Limb (tissue), 2 donors: ENCODE measurements at regions not wholly inside any gene's neighbourhood (a gene's known extent, or its start where the extent isn't known, plus 50 kb on each side); places are given as distances from the start of the nearest gene placed in this dataset.

Experiments
- DNase-seq, 2 donors: peaks; one replicate each; pipeline ENCODE4 v3.0.0-alpha.2; 2016; ENCODE audit errors: extremely low spot score in 2 of 2

GRCh38 chr2:205902041-205902899 is 183.7 kb downstream of the INO80D start:
- no peak for DNase-seq

- DNase-seq, result no peak
These were observed 184.5 kb downstream of the INO80D start for GRCh38 chr2:205901491-205901890.

GRCh38 chr2:205898744-205899143 is 187.2 kb downstream of the INO80D start:
- DNase-seq, result no peak

GRCh38 chr2:205895981-205896655 is 189.9 kb downstream of the INO80D start:
- no peak for DNase-seq

DNA sequence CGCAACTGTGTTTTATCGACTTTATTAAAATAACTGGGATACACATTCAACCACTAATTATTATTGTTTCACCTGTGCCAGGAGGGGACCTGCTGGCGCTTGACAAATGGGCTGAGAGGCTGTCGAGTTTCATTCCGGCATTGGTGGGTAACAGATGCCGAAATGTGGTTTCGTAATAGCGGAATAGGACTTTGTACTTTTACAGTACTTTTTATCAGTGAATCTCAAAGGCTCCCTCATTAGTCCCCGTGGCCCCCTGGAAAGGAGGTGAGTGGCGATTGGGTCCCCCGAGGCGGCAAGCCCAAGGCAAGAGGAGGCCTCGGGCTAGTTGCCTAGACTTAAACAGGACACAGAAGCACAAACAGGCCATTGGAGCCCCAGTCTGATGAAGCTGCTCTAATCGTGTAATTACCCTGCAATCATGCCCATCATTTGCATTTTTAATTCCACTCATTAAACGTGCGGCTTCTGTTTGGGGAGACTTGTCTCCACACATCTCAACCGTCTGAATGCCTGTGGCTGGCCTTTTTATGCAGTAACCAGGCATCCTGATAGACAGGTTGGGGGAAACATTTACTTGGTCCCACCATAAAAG is 193.2 kb downstream of the INO80D start:
- no peak for DNase-seq

DNA sequence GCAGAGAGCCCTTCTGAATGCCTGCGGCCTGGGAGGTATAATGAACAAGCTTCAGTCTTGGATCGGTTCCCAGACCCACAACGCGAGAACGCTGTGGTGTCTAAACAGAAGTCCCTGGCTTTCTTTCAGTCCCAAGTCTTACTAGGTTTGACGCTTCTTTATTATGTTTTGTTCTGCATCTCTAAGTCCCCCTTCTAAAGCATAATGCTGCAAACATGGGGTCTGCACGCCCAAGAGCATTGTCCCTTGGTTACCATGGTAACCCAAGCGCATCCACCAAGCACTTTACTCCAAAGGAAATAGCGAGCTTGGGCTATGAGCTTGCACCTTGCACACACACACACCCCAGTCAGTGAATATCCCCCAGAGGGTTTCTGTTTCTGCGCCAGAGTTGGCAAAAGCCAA is 193.7 kb downstream of the INO80D start:
- peak in 1 of 2 donors; percentile 54 for DNase-seq

- DNase-seq, result no peak
These were observed 196.9 kb downstream of the INO80D start for GRCh38 chr2:205889114-205889513.

DNA sequence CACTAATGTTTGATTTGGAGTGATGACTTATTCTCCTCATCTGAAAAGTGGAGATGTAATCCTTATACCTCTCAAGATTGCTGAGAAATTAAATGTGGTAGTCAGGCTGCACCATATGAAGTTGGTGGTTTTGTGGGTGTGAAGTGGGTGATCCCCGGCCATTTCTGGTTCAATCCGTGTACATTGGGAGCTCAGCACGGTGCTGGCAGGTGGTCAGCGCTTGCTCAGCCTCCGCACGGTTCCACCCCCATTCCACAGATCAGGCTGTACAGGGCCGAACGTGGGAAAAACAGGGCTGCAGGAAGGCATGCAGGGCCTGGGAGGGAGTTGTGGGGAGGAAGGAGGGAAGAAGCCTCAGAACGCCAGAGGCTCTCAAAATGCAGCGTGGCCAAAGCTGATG is 198.3 kb downstream of the INO80D start:
- DNase-seq, result no peak

GRCh38 chr2:205885492-205886099 is 200.4 kb downstream of the INO80D start:
- DNase-seq, result peak; percentile 59 to 82

- no peak for DNase-seq
These were observed 201.7 kb downstream of the NRP2 start for GRCh38 chr2:205883965-205884364.

DNA sequence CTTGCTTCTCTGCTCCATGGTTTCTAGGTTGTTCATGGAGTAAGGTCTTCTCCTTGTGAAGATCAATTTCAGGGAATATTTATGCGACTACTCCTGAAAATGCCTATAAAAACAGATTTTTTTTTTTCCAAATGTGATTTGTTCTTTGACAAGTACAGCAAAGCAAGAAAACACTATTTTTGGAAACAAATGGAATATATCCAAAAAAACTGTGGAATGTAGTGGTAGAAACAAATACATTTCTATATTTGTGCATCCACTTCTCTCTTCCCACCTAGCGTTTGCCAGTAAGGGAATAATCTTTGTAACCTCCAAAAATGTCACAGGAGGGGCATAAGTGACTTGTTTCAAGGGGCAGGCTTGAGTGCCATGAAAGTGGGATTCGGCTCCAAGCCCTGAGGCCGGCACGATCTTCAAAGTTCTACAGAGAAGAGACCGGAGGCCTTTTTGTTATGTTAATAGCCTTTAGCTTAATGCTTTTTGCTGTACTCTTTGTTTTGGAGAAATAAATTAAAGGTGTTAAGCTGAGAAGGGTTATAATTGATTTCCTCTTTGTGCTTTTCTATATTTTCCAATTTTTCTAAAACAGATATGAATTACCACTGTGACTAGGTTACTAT is 200.6 kb downstream of the NRP2 start:
- no peak for DNase-seq

GRCh38 chr2:205880048-205880447 is 197.7 kb downstream of the NRP2 start:
- DNase-seq, result no peak

DNA sequence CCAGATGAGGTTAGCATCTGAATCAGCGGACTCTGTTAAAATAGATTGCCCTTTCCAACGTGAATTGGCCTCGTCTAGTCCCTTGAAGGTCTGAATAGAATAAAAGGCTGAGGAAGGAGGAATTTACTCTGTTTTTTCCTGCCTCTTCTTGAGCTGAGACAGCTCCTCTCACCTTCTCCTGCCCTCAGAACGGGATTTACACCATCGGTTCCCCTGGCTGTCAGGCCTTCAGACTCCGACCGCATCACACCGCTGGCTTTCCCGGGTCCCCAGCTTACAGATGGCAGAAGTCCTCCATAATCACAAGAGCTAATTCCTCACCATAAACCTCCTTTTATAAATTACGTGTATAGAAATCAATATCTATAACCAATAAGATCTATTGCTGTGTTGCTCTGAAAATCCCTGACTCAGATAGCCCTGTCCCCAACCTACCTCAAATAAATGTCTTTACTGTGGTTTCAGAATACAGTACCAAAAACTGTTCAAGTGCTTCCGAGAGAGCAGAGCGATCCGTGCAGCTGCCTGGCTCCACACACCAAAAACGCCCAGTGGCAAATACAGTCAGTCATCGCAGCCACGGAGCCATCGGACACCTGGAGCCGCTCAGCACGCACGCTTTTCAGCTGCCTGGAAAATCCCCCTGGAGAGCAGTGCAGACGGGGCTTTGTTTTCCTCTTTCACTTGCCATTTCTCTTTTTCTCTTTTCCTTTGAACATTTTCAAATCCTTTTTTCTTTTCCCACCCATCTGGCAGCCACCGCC is 196.9 kb downstream of the NRP2 start:
- peak; percentile 50 to 51 for DNase-seq

GRCh38 chr2:205877496-205877895 is 195.2 kb downstream of the NRP2 start:
- DNase-seq, result no peak

GRCh38 chr2:205876127-205876526 is 193.8 kb downstream of the NRP2 start:
- DNase-seq, result no peak

GRCh38 chr2:205872716-205873115 is 190.4 kb downstream of the NRP2 start:
- DNase-seq, result no peak

DNA sequence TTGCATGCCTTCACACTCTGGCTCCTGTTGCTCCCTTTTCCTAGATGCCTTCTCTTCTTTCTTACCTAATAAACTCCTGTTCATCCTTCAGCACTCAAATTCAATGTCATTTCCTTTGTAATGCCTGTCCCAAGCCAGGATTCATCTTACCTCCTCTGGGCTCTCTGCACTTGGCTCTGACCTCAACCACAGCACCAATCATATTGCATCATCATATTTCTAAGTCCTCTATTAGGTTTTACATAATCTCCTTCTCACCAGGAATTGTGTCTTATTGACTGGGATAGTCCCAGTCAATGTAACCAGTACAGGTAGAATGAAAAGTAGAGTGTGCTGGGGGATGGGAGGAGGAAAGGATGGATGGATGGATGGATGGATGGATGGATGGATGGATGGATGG is 187.1 kb downstream of the NRP2 start:
- no peak for DNase-seq

- no peak for DNase-seq
These were observed 186.6 kb downstream of the NRP2 start for GRCh38 chr2:205868773-205869333.

DNA sequence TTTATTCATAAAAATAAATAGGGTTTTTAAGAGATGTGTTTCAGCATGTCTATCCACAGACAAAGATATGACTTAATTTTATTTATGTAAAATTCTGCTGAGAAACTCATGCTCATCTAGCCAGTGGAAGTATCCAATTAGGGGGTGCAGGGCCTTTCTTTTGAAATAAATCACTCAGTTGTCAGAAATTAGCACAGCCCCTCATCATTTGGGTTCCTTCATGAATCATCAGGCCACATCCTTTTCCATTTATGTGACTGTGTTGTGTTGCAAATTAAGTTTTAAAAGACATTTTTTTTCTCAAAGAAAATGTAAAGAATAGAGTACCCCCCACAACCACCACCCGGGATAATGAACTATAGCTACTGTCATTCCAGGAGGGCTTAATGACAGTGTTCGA is 185.8 kb downstream of the NRP2 start:
- no peak for DNase-seq

DNA sequence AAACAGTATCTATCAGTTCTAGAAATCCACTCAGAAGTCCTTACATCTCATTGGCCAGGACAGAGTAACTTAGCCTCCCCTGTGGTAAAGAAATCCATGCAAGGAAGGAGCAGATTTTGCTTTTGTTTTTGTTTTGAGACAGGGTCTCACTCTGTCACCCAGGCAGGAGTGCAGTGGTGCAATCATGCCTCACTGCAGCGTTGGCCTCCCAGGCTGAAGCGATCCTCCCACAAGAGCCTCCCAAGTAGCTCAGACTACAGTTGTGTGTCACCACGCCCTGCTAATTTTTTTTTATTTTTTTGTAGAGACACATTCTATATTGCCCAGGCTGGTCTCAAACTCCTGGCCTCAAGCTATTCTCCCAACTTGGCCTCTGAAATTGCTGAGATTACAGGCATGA is 185.1 kb downstream of the NRP2 start:
- no peak for DNase-seq
